ENCODE measurements at regions not wholly inside any gene's neighbourhood (a gene's known extent, or its start where the extent isn't known, plus 50 kb on each side); places are given as distances from the start of the nearest gene placed in this dataset.
A peak's percentile ranks its signal among the peaks of the same experiment; 100 is the strongest.

DNA sequence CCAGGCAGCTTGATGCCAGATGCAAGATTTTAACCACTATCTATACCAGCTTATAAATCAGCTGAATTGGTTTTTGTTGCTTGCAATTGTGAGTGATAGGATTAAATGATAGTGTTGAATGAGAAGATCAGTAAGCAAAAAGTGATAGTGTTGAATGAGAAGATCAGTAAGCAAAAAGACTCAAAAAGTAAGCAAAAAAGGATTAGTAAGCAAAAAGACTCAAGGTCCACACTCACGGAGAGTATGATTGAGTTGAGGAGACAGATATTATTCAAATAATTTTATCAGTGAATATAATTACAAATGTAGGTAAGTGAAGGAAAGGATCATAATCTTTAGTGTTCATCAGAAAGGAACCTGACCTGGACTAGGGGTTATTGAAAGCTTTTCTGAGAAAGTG is 58.0 kb upstream of the ARRDC3 start:
- DNase-seq, result no peak

- no peak for DNase-seq
Observed at GRCh38 chr5:91438871-91439270, 55.8 kb upstream of the ARRDC3 start.

GRCh38 chr5:91436241-91436640 is 53.1 kb upstream of the ARRDC3 start:
- DNase-seq, result no peak

GRCh38 chr5:91434348-91434747 is 51.2 kb upstream of the ARRDC3 start:
- peak; percentile 17 for DNase-seq

DNA sequence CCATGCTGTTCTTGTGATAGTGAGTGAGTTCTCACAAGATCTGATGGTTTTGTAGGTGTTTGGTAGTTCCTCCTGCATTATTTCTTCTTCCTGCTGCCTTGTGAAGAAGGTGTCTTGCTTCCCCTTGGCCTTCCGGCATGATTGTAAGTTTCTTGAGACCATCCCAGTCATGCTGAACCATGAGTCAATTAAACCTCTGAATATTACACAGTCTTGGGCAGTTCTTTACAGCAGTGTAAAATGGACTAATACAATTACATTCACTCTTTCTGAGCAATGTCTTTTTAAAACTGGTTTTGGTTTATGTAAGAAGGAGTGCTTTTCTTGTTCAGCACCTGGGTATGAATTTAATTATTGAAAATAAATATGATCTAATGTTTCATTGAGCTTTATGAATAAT is 50.7 kb upstream of the ARRDC3 start:
- DNase-seq, result no peak

Data from activated CD8-positive, alpha-beta memory T cell treated with anti-CD3 and anti-CD28 coated beads, Interleukin-2, amount 50 U/mL, for 4 hours (primary cell).